ENCODE measurements at regions not wholly inside any gene's neighbourhood (a gene's known extent, or its start where the extent isn't known, plus 50 kb on each side); places are given as distances from the start of the nearest gene placed in this dataset.
"Not testable (repeated sequence)": the region's sequence is repeated elsewhere in the genome, so short reads cannot be mapped to it uniquely, and the experiment has no call there.

DNA sequence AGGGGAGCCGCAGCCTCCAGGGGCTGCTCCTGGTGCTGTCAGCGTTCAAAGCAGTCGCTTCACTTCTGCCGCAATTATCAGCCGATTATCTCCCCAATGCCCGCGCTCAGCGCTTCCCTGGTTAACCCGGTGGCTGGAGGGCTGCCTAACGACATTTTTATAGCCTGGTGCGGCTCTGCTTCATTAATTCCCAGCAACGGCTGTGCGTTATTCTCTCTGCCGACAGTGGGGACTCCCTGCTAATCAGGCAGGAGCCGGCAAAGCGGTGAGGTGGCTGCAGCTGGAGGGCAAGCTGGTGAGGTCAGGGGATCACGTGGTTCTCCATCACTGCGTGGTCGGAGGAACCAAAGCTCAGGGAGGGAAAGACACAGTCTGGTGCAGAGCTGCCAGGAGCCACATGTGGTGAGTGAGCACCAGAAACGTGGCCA is 62.9 kb downstream of the GLRX5 start:
- DNase-seq (ENCODE audit: low read depth in 3 of 3, low spot score in 1 of 3), result no peak

DNA sequence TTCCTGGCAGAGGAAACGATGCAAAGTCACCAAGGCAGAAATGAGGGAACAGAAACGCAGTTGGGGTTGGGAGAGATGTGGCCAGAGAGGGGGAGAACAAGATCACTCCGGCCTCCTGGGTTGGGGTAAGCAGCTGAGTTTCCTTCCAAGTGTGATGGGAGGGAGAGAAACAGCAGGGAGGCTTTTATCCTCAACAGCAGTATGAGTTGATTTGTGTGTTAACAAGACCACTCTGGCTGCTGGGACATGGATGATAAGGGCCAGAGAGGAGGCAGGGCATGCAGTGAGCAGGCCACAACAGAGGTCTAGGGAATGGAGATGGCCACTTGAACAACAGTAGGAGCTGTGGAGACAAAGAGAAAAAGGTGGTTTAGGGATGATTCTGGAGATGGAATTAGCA is 66.8 kb downstream of the GLRX5 start:
- DNase-seq (ENCODE audit: low read depth in 3 of 3, low spot score in 1 of 3), result no peak

DNA sequence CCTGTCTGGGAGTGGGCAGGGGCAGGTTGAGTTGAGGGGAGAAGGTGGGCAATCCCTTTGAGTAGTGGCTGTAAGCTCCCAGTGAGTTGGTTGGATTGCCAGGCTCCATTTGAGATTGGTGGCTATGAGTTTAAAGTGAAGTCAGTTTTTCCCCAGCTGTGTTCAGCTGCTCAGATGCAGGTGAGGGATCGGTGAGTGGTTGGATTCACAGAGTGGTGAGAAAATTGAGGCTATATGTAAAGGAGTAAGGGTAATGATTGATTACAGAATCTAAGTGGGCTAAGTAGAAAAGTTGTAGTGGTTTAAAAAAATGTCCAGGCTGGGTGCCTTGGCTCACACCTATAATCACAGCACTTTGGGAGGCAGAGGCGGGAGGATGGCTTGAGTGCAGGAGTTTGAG is 68.6 kb downstream of the GLRX5 start:
- no peak for DNase-seq (ENCODE audit: low read depth in 3 of 3, low spot score in 1 of 3)

DNA sequence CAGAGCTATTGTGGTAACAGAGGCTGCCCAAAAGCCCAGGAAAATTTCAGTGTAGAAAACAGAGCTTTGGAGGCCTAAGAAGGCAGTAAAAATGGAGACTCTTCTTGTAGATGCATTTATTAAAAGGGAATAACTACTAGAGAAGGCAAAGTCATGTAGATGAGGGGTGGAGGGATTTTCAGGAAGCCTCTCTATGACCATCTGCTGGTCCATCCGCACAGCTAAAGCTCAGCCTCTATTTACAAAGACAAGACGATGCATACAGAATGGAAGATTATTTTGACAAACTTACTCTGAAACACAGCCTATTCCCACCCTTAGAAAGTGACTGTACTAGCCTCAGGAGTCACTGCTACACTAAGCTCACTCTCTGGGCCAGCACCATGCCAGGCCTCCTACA is 71.4 kb downstream of the GLRX5 start:
- DNase-seq (ENCODE audit: low read depth in 3 of 3, low spot score in 1 of 3), result no peak

DNA sequence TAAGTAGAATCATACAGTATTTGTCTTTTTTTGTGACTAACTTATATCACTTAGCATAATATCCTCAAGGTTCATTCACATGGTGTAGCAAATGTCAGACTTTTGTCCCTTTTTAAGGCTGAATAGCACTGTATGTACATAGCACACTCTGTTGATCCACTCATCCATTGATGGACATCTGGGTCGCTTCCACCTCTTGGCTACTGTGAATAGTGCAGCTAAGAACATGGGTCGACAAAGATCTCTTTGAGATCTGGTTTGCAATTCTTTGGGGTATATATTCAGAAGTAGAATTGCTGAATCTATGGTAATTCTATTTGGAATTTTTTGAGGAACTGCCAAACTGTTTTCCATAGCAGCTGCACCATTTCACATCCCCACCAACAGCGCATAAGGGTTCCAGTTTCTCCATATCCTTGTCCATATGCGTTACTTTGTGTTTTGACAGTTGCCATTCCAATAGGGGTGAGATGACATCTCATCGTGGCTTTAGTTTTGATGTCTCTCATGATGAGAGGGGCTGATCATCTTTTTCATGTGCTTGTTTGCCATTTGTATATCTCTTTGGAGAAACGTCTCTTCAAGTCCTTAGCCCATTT is 73.9 kb downstream of the GLRX5 start:
- DNase-seq (ENCODE audit: low read depth in 3 of 3, low spot score in 1 of 3), result no peak

DNA sequence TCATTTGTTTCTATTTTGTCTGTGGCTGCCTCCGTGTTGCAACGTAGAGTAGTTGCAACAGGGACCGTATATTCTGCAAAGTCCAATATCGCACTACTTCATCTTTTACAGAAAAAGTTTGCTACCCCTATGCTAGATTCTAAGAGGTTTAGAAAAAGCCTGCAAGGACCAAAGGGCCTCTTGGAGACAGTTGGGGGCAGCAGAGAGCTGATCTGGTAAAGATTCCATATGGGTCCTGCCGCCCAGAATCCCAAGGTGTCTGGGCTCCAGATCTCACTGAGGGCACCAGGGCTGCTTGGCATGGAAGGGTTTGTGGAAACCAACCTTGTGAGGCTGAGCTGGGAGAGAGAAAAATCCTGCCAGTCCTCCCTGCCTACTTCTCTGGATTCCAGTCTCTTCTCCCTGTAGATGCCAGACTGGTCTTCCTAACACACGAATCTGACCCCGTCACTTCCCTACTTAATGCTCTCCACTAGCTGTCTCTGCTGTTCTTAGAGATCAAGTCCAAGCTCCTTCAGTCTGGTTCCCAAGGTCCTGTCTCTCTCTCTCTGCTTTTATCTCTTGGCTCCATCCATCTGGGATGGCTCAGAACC is 74.6 kb downstream of the GLRX5 start:
- no peak for DNase-seq (ENCODE audit: low read depth in 3 of 3, low spot score in 1 of 3)

DNA sequence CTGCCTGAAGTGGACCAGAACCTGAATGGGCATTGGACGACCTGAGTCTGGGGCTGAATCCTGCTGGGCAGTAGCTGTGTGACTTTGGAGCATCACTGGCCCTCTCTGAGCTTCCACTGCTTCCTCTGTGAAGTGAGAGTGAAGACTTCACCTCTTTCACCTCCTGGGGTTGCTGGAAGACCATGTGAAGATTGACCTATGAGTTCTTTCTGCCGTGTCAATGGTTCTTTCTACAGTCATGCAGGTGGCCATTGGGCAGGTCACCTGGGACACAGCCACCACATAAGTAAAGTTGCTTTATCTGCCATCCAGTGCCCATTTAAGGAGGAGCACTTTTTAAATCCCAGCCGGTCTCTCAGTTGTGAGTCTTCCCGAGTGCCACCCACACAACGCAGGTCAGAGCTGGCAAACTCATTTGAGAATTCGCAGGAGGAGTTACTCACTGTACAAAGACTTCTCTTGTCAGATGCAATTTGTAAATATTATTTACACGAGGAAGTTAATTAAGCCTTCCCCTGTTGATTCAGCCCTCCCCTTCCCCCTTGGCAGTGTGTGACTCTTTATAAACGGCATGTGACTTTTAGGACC is 74.8 kb upstream of the TCL1B start:
- DNase-seq (ENCODE audit: low read depth in 3 of 3, low spot score in 1 of 3), result no peak

DNA sequence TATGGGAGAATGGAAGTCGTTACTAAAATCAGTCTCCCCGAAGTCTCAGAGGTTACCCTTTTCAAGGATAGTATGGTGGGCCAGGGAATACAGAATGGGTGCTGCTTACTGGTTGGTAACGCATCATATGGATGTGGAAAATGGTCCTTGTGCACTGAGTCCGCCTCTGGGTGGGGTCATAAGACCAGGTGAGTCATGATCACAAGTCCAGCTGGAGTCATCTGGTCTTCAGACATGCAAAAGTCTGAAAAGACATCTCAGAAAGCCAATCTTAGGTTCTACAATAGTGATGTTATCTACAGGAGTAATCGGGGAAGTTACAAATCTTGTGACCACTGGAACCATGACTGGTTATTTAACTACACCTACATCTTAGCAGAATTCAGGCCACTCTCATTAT is 71.9 kb upstream of the TCL1B start:
- no peak for DNase-seq (ENCODE audit: low read depth in 3 of 3, low spot score in 1 of 3)

DNA sequence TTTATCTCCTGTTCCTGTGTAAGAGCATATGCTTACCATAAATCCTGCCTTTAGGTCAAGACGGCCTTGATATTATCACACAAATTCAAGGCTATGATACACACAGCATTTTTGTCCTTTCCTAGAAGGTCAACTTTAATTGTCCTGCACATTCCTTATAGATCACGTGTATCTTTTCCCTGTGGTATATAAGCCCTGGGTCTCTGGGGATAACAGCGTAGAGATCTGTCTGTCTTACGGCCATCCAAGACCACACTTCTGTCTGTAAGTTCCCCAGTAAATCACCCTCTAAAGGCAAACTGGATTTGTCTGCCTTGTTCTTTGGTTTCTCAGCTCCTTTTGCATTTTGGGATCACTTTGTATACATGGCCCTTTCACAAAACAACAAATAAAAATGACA is 69.5 kb upstream of the TCL1B start:
- no peak for DNase-seq (ENCODE audit: low read depth in 3 of 3, low spot score in 1 of 3)

DNA sequence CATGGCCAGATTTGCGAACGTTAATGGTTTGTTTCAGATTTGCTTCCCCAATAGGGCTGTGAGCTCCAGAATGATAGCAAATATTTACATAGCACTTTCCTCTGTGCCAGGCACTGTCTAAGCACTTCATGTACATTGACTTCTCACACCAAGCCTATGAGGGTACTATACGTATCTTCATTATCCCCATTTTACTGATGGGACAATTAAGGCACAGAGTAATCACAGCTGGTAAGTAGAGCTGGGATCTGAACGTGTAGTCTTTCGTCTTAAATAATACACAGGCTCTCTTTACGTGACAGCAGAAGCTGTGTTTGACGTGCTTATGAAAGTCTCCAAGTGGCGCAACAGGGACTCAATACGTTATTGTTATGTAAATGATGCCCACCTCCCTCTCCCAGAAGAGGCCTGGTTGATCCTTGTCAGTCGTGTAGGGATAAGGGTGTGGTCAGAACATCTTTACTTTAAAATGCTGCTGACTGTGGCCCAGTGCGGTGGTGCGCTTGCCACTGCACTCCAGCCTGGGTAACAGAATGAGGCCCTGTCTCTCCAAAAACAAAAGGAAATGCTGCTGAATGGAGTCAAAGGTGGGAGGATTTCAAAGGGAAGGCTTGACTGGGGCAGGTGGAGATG is 66.3 kb upstream of the TCL1B start:
- no peak for DNase-seq (ENCODE audit: low read depth in 3 of 3, low spot score in 1 of 3)

DNA sequence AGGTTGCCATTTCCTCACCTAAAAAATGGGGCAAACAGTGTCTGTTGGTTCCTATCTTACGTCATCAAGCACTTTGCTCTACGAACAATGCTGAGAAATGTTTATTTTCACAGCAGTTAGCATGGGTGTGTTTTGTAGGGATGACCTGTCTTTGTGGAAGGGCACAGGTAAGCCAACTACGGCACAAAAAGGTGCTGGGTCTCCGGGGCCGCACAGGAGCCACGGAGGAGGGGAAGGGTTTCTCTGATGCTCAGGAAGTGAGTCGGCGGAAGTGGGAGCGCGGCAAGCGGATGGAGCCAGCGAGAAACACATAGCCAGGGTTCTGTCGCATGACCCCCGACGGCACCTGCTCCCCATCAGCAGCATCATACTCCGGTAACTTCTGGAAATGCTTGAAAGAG is 65.6 kb upstream of the TCL1B start:
- DNase-seq (ENCODE audit: low read depth in 3 of 3, low spot score in 1 of 3), result peak in 1 of 3 donors; percentile 0

DNA sequence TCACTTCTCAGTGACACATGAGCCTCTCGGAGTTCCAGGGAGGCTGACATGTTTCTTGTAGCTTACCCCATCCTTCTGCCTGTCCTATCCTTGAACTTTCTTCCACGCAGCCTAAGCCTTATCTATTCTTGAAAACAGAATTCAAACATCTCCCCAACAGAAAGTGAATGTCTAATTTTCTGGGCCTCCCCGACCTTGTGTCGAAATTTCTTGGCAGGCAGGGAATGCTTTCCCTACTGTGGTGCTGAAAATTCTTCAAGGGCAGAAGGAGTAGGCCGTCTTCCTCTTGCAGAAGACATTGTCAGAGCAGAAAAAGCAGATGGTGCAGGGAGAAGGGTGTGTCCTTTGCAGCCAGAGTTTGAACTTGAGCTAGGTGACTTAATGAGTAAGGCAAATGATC is 63.0 kb upstream of the TCL1B start:
- no peak for DNase-seq (ENCODE audit: low read depth in 3 of 3, low spot score in 1 of 3)

DNA sequence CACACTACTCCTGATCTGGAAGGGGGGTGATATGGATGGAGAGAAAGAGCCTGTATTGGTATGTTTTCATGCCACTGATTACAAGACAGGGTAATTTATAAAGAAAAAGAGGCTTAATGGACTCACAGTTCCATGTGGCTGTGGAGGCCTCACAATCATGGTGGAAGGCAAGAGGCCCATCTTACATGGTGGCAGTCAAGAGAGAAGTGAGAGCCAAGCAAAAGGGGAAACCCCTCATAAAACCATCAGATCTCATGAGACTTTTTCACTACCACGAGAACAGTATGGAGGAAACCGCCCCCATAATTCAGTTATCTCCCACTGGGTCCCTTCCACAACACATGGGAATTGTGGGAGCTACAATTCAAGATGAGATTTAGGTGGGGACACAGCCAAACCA is 60.5 kb upstream of the TCL1B start:
- DNase-seq (ENCODE audit: low read depth in 3 of 3, low spot score in 1 of 3), result not testable (repeated sequence)

DNA sequence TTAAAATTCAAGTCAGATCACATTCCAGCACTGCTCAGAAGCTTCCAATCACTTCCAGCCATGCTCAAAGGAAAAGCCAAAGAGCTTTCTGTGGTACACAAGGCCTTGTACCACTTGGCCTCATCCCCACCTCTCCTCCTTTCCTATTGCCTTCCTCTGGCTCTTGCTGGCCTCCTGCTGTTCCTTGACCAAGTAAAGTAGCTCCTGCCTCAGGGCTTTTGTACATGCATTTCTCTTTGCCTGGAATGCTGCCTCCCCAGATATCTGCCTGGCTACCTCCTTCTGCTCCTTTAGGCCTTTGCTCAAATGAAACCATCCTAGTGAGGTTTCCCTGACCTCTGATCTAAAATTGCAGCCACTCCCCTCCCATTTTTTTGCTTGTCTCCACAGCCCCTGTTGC is 51.2 kb upstream of the TCL1B start:
- DNase-seq (ENCODE audit: low read depth in 3 of 3, low spot score in 1 of 3), result no peak
